ENCODE measurements at regions not wholly inside any gene's neighbourhood (a gene's known extent, or its start where the extent isn't known, plus 50 kb on each side); places are given as distances from the start of the nearest gene placed in this dataset.

DNA sequence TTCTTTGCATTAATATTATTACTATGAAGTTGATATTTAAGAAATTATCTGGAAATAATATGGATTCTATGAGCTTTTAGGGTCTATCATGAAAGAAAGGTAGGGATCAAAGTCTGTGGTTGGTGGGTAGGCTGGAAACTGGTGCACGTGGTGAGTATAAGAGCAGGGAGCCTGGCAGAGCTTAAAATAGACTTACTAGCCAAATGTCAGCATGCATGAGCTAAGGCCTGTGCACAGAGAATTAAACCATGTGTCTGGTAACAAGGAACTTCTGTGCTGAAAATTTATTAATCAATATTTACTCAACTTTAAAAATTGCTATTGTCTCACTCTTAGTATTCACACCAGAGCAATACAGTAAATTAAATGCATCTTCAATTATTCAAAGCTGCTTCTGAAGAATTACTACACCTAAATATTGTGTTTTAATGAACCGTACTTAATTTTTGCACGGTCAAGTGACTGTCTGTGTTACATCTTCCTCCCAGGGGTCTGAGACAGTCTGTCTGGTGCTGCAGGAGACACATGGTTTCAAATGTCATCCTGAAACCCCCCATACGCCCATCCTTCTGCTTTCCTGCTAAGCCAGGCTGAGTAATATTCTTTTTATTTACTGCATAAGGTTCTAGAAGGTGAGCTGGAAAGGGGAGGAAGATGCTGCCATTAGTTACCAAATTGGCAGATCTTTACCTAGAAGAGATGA is 161.0 kb upstream of the NLRP1 start:
- TF ChIP-seq NFIC (IDR thresholded peaks at IDR 0.05) (no peak), YY1 (IDR thresholded peaks at IDR 0.05; ENCODE audit: low read depth) (no peak), CEBPB (IDR thresholded peaks at IDR 0.05) (no peak), RAD21 (IDR thresholded peaks at IDR 0.05; ENCODE audit: low read depth) (no peak), TAF1 (IDR thresholded peaks at IDR 0.05; ENCODE audit: low read depth) (no peak), EGR1 (IDR thresholded peaks at IDR 0.05) (no peak), ZBTB7A (IDR thresholded peaks at IDR 0.05; ENCODE audit: low read depth) (no peak), MAX (IDR thresholded peaks at IDR 0.05) (no peak), REST (IDR thresholded peaks at IDR 0.05; ENCODE audit: low read depth) (no peak), FOXM1 (IDR thresholded peaks at IDR 0.05; ENCODE audit: borderline replicate concordance, low read depth) (no peak), USF1 (IDR thresholded peaks at IDR 0.05) (no peak), TEAD4 (IDR thresholded peaks at IDR 0.05) (no peak), TCF12 (IDR thresholded peaks at IDR 0.05; ENCODE audit: low read depth) (no peak), CREB1 (IDR thresholded peaks at IDR 0.05; ENCODE audit: low read depth) (no peak), EP300 (IDR thresholded peaks at IDR 0.05; ENCODE audit: borderline replicate concordance) (no peak)

GRCh38 chr17:5747276-5747675 is 163.0 kb upstream of the NLRP1 start:
- TF ChIP-seq MAX (IDR thresholded peaks at IDR 0.05) (no peak), ZBTB7A (IDR thresholded peaks at IDR 0.05; ENCODE audit: low read depth) (no peak), REST (IDR thresholded peaks at IDR 0.05; ENCODE audit: low read depth) (no peak), TAF1 (IDR thresholded peaks at IDR 0.05; ENCODE audit: low read depth) (no peak), RAD21 (IDR thresholded peaks at IDR 0.05; ENCODE audit: low read depth) (no peak), TEAD4 (IDR thresholded peaks at IDR 0.05) (no peak), FOXM1 (IDR thresholded peaks at IDR 0.05; ENCODE audit: borderline replicate concordance, low read depth) (no peak)

- no peak for TF ChIP-seq EGR1 (IDR thresholded peaks at IDR 0.05)
- no peak for TF ChIP-seq REST (IDR thresholded peaks at IDR 0.05; ENCODE audit: low read depth)
- TF ChIP-seq MAX (IDR thresholded peaks at IDR 0.05): no peak
- no peak for TF ChIP-seq TCF12 (IDR thresholded peaks at IDR 0.05; ENCODE audit: low read depth)
- TF ChIP-seq CREB1 (IDR thresholded peaks at IDR 0.05; ENCODE audit: low read depth): no peak
- TF ChIP-seq FOXM1 (IDR thresholded peaks at IDR 0.05; ENCODE audit: borderline replicate concordance, low read depth): no peak
- no peak for TF ChIP-seq RAD21 (IDR thresholded peaks at IDR 0.05; ENCODE audit: low read depth)
- no peak for TF ChIP-seq YY1 (IDR thresholded peaks at IDR 0.05; ENCODE audit: low read depth)
- no peak for TF ChIP-seq TAF1 (IDR thresholded peaks at IDR 0.05; ENCODE audit: low read depth)
- no peak for TF ChIP-seq ZBTB7A (IDR thresholded peaks at IDR 0.05; ENCODE audit: low read depth)
- TF ChIP-seq EP300 (IDR thresholded peaks at IDR 0.05; ENCODE audit: borderline replicate concordance): no peak
- TF ChIP-seq NFIC (IDR thresholded peaks at IDR 0.05): no peak
- no peak for TF ChIP-seq TEAD4 (IDR thresholded peaks at IDR 0.05)
- TF ChIP-seq USF1 (IDR thresholded peaks at IDR 0.05): no peak
- TF ChIP-seq CEBPB (IDR thresholded peaks at IDR 0.05): no peak
These were observed 163.7 kb upstream of the NLRP1 start for GRCh38 chr17:5747964-5748363.

DNA sequence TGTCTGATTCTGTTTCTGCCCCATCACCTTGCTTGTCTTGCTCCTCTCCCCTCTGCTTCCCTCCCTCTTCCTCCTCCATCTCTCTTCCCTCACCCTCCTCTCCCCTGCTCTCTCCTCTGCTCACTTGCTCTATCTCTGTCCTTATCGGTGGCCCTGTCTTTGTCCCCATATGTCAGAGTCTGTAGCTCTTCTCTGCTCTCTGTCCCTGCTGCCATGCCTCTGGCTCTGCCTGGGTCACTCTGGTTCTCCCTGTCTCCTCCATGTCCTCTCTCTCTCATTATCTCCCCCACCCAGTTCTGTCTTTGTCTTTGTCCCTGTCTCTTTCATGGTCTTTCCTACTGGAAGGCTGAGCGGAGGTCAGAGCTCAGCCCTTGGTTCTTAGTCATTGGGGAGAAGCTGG is 169.1 kb upstream of the NLRP1 start:
- no peak for TF ChIP-seq EGR1 (IDR thresholded peaks at IDR 0.05)
- no peak for TF ChIP-seq REST (IDR thresholded peaks at IDR 0.05; ENCODE audit: low read depth)
- TF ChIP-seq EP300 (IDR thresholded peaks at IDR 0.05; ENCODE audit: borderline replicate concordance): no peak
- TF ChIP-seq YY1 (IDR thresholded peaks at IDR 0.05; ENCODE audit: low read depth): no peak
- no peak for TF ChIP-seq ZBTB7A (IDR thresholded peaks at IDR 0.05; ENCODE audit: low read depth)

Measured in Ishikawa (cell line).